SK-N-SH (cell line): ENCODE measurements at regions not wholly inside any gene's neighbourhood (a gene's known extent, or its start where the extent isn't known, plus 50 kb on each side); places are given as distances from the start of the nearest gene placed in this dataset.

Experiments used
- CTCF ChIP-seq: fragments of 200-600 bp; sonication (generic); IDR thresholded peaks from 2 replicates; pipeline ENCODE4 v1.6.1; 2017; ENCODE audit warnings: antibody characterized with exemption, mild to moderate bottlenecking, moderate library complexity
- EP300 ChIP-seq, 2 experiments: IDR thresholded peaks; 2 replicates each; pipeline versions ENCODE4 v1.4.0 to v1.6.1; 2012; ENCODE audit warnings: borderline replicate concordance in 1 of 2, low read depth in 1 of 2, low read length in 1 of 2
- EZH2phosphoT487 ChIP-seq: fragments of 200-600 bp; sonication (generic); IDR thresholded peaks from 2 replicates; pipeline ENCODE4 v1.6.1; 2017; ENCODE audit warnings: low read depth, mixed run types, mild to moderate bottlenecking, antibody characterized with exemption, moderate library complexity, borderline replicate concordance
- MEF2A ChIP-seq: IDR thresholded peaks from 2 replicates; pipeline ENCODE4 v1.4.0; 2012; ENCODE audit warnings: low read depth, borderline replicate concordance
- NFIC ChIP-seq: IDR thresholded peaks from 2 replicates; pipeline ENCODE4 v1.4.0; 2012; ENCODE audit warnings: borderline replicate concordance
- POLR2AphosphoS5 ChIP-seq: IDR thresholded peaks from 2 replicates; pipeline ENCODE4 v1.6.1; 2012; ENCODE audit warnings: low read depth, low read length
- RAD21 ChIP-seq: IDR thresholded peaks from 2 replicates; pipeline ENCODE4 v1.6.1; 2012; ENCODE audit warnings: mild to moderate bottlenecking, low read length
- REST ChIP-seq: IDR thresholded peaks from 2 replicates; pipeline ENCODE4 v1.6.1; 2012; ENCODE audit warnings: mild to moderate bottlenecking, low read depth, low read length, moderate library complexity
- TAF1 ChIP-seq: IDR thresholded peaks from 2 replicates; pipeline ENCODE4 v1.6.1; 2012; ENCODE audit warnings: low read depth, mild to moderate bottlenecking, low read length, moderate library complexity, borderline replicate concordance
- TCF12 ChIP-seq: IDR thresholded peaks from 2 replicates; pipeline ENCODE4 v1.4.0; 2012
- TEAD4 ChIP-seq: IDR thresholded peaks from 2 replicates; pipeline ENCODE4 v1.4.0; 2012; ENCODE audit warnings: mild to moderate bottlenecking, borderline replicate concordance; ENCODE audit not compliant: insufficient read depth

- TF ChIP-seq EP300 (IDR thresholded peaks at IDR 0.05; ENCODE audit: borderline replicate concordance in 1 of 2, low read depth in 1 of 2, low read length in 1 of 2) (no peak), CTCF (no peak), MEF2A (no peak), RAD21 (no peak), TEAD4 (no peak), POLR2AphosphoS5 (no peak), TAF1 (no peak), NFIC (no peak), TCF12 (no peak), EZH2phosphoT487 (no peak), REST (no peak)
Measured at GRCh38 chr1:177783051-177783450, 186.8 kb downstream of the SEC16B start.
